Gastroesophageal sphincter (tissue), 3 donors: ENCODE measurements at regions not wholly inside any gene's neighbourhood (a gene's known extent, or its start where the extent isn't known, plus 50 kb on each side); places are given as distances from the start of the nearest gene placed in this dataset.

ENCODE experiments used
- EP300 ChIP-seq: sonication (generic); formaldehyde crosslinking; IDR thresholded peaks from one replicate; pipeline ENCODE4 v1.6.1; 2017; ENCODE audit warnings: antibody characterized with exemption, mild to moderate bottlenecking
- POLR2A ChIP-seq, 2 donors: fragments of 450-650 bp; IDR thresholded peaks; one replicate each; pipeline ENCODE4 v1.6.1; 2017; ENCODE audit warnings: antibody characterized with exemption in 2 of 2, mild to moderate bottlenecking in 2 of 2, moderate library complexity in 1 of 2
- POLR2AphosphoS5 ChIP-seq: sonication (generic); formaldehyde crosslinking; IDR thresholded peaks from one replicate; pipeline ENCODE4 v1.6.1; 2017; ENCODE audit warnings: antibody characterized with exemption
- TF ChIP-seq, protein P1 (sequence below), 4 experiments: fragments of 200-600 bp in 2 of 4; fragments of 450-650 bp in 2 of 4; sonication (generic) in 1 of 4; IDR thresholded peaks; one replicate each; pipeline ENCODE4 v1.5.1; 2017 to 2019; ENCODE audit warnings: antibody characterized with exemption in 4 of 4, mild to moderate bottlenecking in 2 of 4, moderate library complexity in 2 of 4

DNA sequence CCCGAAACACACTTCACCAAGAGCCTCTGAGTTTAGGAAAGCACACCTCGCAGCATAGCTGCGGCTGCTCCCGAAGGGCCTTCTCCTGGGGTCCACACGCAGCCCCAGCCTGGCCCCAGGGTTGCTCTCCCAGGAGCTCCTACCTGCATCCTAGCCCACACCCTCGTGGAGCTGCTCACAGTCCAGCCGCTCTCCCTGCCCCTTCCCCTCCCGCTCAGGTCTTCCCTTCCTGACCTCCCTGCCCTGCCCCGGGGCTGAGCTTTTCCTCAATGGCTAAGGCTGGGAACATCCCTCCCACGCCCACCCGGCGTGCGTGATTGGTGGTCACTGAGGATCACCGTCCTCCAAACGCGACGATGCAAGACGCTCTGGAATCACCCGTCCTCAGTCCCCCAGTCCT lies 205.8 kb downstream of the FNDC1 start:
- TF ChIP-seq, protein P1, sequence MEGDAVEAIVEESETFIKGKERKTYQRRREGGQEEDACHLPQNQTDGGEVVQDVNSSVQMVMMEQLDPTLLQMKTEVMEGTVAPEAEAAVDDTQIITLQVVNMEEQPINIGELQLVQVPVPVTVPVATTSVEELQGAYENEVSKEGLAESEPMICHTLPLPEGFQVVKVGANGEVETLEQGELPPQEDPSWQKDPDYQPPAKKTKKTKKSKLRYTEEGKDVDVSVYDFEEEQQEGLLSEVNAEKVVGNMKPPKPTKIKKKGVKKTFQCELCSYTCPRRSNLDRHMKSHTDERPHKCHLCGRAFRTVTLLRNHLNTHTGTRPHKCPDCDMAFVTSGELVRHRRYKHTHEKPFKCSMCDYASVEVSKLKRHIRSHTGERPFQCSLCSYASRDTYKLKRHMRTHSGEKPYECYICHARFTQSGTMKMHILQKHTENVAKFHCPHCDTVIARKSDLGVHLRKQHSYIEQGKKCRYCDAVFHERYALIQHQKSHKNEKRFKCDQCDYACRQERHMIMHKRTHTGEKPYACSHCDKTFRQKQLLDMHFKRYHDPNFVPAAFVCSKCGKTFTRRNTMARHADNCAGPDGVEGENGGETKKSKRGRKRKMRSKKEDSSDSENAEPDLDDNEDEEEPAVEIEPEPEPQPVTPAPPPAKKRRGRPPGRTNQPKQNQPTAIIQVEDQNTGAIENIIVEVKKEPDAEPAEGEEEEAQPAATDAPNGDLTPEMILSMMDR (IDR thresholded peaks at IDR 0.05): no peak
- TF ChIP-seq EP300 (no peak), POLR2A (IDR thresholded peaks at IDR 0.05) (no peak), POLR2AphosphoS5 (no peak)
